ENCODE measurements at regions not wholly inside any gene's neighbourhood (a gene's known extent, or its start where the extent isn't known, plus 50 kb on each side); places are given as distances from the start of the nearest gene placed in this dataset.

GRCh38 chr4:14918336-14918735 is 83.9 kb upstream of the CPEB2 start:
- H2BK20ac ChIP-seq (ENCODE audit: low read depth, low read length, poor library complexity, severe bottlenecking): no peak overlapping the region
- no peak overlapping the region for H3K56ac ChIP-seq (ENCODE audit: insufficient read length, low read depth, low read length)
- no peak overlapping the region for H2AK5ac ChIP-seq (ENCODE audit: insufficient read length, low read length)
- no peak overlapping the region for H3K4ac ChIP-seq (ENCODE audit: low read depth, low read length)
- H3K23ac ChIP-seq (ENCODE audit: insufficient read length, low read depth, low read length): no peak overlapping the region
- Mint-ChIP-seq H3K27ac (no peak overlapping the region), H3K36me3 (ENCODE audit: insufficient read depth in 1 of 3, low read depth in 3 of 3) (no peaks in the 10 kb centered on the region), H3K27me3 (ENCODE audit: low read depth) (no peaks in the 10 kb centered on the region), H3K9me3 (no peaks in the 10 kb centered on the region), H3K4me1 (no peaks in the 10 kb centered on the region), H3K4me3 (no peak overlapping the region)
- no peak for DNase-seq
- H2BK15ac ChIP-seq (ENCODE audit: low read depth, low read length): no peak overlapping the region
- no peak overlapping the region for H3K4me2 ChIP-seq (ENCODE audit: insufficient read depth, insufficient read length, low read length)
- no peaks in the 10 kb centered on the region for H3K9me3 ChIP-seq (ENCODE audit: control insufficient read depth, low read depth, low read length)
- no peak overlapping the region for H3K18ac ChIP-seq (ENCODE audit: insufficient read length, low read depth, low read length)
- no peak overlapping the region for H2BK120ac ChIP-seq (ENCODE audit: low read depth, low read length, poor library complexity, severe bottlenecking)
- no peak overlapping the region for H2BK12ac ChIP-seq (ENCODE audit: insufficient read length, low read depth, low read length)
- H4K5ac ChIP-seq (ENCODE audit: insufficient read length, low read depth, low read length): no peak overlapping the region
- no peaks in the 10 kb centered on the region for H3K23me2 ChIP-seq (ENCODE audit: insufficient read length, low read depth, low read length, poor library complexity, severe bottlenecking)
- no peaks in the 10 kb centered on the region for H3K79me2 ChIP-seq (ENCODE audit: insufficient read depth, low read length)
- no peak overlapping the region for H3K9ac ChIP-seq (ENCODE audit: extremely low read depth, insufficient read length, low read length)
- TF ChIP-seq, protein P1, sequence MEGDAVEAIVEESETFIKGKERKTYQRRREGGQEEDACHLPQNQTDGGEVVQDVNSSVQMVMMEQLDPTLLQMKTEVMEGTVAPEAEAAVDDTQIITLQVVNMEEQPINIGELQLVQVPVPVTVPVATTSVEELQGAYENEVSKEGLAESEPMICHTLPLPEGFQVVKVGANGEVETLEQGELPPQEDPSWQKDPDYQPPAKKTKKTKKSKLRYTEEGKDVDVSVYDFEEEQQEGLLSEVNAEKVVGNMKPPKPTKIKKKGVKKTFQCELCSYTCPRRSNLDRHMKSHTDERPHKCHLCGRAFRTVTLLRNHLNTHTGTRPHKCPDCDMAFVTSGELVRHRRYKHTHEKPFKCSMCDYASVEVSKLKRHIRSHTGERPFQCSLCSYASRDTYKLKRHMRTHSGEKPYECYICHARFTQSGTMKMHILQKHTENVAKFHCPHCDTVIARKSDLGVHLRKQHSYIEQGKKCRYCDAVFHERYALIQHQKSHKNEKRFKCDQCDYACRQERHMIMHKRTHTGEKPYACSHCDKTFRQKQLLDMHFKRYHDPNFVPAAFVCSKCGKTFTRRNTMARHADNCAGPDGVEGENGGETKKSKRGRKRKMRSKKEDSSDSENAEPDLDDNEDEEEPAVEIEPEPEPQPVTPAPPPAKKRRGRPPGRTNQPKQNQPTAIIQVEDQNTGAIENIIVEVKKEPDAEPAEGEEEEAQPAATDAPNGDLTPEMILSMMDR (conservative IDR thresholded peaks at IDR 0.05): no peak
- WGBS (ENCODE audit: extremely low coverage, insufficient read length, low lambda C conversion rate): no CpG with 5 or more reads among the region's 4 CpGs
- no peak overlapping the region for H3K14ac ChIP-seq (ENCODE audit: insufficient read depth, low read length)
- no peaks in the 10 kb centered on the region for H3K79me1 ChIP-seq (ENCODE audit: insufficient read depth, low read depth, low read length, poor library complexity, severe bottlenecking)
- H3T11ph ChIP-seq (ENCODE audit: low read length): no peak overlapping the region
- H2BK5ac ChIP-seq (ENCODE audit: insufficient read length, low read length): no peak overlapping the region
- H2AFZ ChIP-seq (ENCODE audit: low read length): no peak overlapping the region
- H4K8ac ChIP-seq (replicated peaks; ENCODE audit: insufficient read length, low read depth, low read length): no peak overlapping the region
- no peaks in the 10 kb centered on the region for H4K20me1 ChIP-seq (ENCODE audit: control insufficient read depth, insufficient read depth, insufficient read length)
- H4K91ac ChIP-seq (ENCODE audit: insufficient read length, low read depth, low read length): no peak overlapping the region
- H3K27ac ChIP-seq (ENCODE audit: insufficient read length, low read depth, low read length): no peak overlapping the region
- no peaks in the 10 kb centered on the region for H3K27me3 ChIP-seq (ENCODE audit: insufficient read depth, low read length)
- H3K4me1 ChIP-seq (ENCODE audit: insufficient read depth, low read length): no peaks in the 10 kb centered on the region

All from H9 (cell line).